ENCODE measurements at regions not wholly inside any gene's neighbourhood (a gene's known extent, or its start where the extent isn't known, plus 50 kb on each side); places are given as distances from the start of the nearest gene placed in this dataset.
"Not testable (repeated sequence)": the region's sequence is repeated elsewhere in the genome, so short reads cannot be mapped to it uniquely, and the experiment has no call there.

GRCh38 chr18:64692826-64693225 lies 543.9 kb upstream of the LINC00305 start:
- no peak for DNase-seq (ENCODE audit: low spot score)
- Histone ChIP-seq H3K4me1 (replicated peaks) (no peaks in the 10 kb centered on the region), H3K27me3 (replicated peaks; ENCODE audit: insufficient read depth) (no peaks in the 10 kb centered on the region), H3K9me3 (no peaks in the 10 kb centered on the region), H3K36me3 (no peaks in the 10 kb centered on the region), H3K4me3 (no peak overlapping the region), H3K27ac (no peak overlapping the region)
- no peak for TF ChIP-seq CTCF (IDR thresholded peaks at IDR 0.05)
- TF ChIP-seq POLR2A (IDR thresholded peaks at IDR 0.05): no peak
- no peak for TF ChIP-seq POLR2AphosphoS5 (IDR thresholded peaks at IDR 0.05)
- intact Hi-C loops (cut with DNase I): no loop called here
- WGBS: 92% methylated on average over 2 of the region's 2 CpGs

GRCh38 chr18:64679121-64679520 lies 530.2 kb upstream of the LINC00305 start:
- no peak for TF ChIP-seq POLR2A (IDR thresholded peaks at IDR 0.05)
- no peak for TF ChIP-seq CTCF (IDR thresholded peaks at IDR 0.05)
- no peak for TF ChIP-seq POLR2AphosphoS5 (IDR thresholded peaks at IDR 0.05)
- no peaks in the 10 kb centered on the region for H3K36me3 ChIP-seq
- H3K9me3 ChIP-seq: no peaks in the 10 kb centered on the region
- intact Hi-C loops (cut with DNase I): no loop called here
- no peaks in the 10 kb centered on the region for H3K27me3 ChIP-seq (replicated peaks; ENCODE audit: insufficient read depth)
- H3K4me1 ChIP-seq (replicated peaks): no peaks in the 10 kb centered on the region
- 45% methylated on average over 2 of the region's 2 CpGs for WGBS
- no peak for DNase-seq (ENCODE audit: low spot score)
- no peak overlapping the region for H3K4me3 ChIP-seq
- no peak overlapping the region for H3K27ac ChIP-seq

- 83% methylated on average over 2 of the region's 2 CpGs for WGBS
- Histone ChIP-seq H3K27me3 (replicated peaks; ENCODE audit: insufficient read depth) (no peaks in the 10 kb centered on the region), H3K9me3 (no peaks in the 10 kb centered on the region), H3K4me1 (replicated peaks) (no peaks in the 10 kb centered on the region), H3K4me3 (no peak overlapping the region), H3K27ac (no peak overlapping the region), H3K36me3 (no peaks in the 10 kb centered on the region)
- intact Hi-C loops (cut with DNase I): no loop called here
- TF ChIP-seq POLR2AphosphoS5 (IDR thresholded peaks at IDR 0.05) (no peak), CTCF (IDR thresholded peaks at IDR 0.05) (no peak), POLR2A (IDR thresholded peaks at IDR 0.05) (no peak)
- DNase-seq (ENCODE audit: low spot score): no peak
Measured at GRCh38 chr18:64678048-64678447, 529.2 kb upstream of the LINC00305 start.

- Histone ChIP-seq H3K27me3 (replicated peaks; ENCODE audit: insufficient read depth) (no peaks in the 10 kb centered on the region), H3K4me3 (no peak overlapping the region), H3K4me1 (replicated peaks) (no peaks in the 10 kb centered on the region), H3K27ac (no peak overlapping the region), H3K9me3 (no peaks in the 10 kb centered on the region), H3K36me3 (no peaks in the 10 kb centered on the region)
- WGBS: 42% methylated on average over 3 of the region's 3 CpGs
- intact Hi-C loops (cut with DNase I): no loop called here
- DNase-seq (ENCODE audit: low spot score): no peak
- TF ChIP-seq POLR2A (IDR thresholded peaks at IDR 0.05): no peak
- TF ChIP-seq POLR2AphosphoS5 (IDR thresholded peaks at IDR 0.05): no peak
- TF ChIP-seq CTCF (IDR thresholded peaks at IDR 0.05): no peak
Measured at GRCh38 chr18:64674694-64675093, 525.8 kb upstream of the LINC00305 start.

- intact Hi-C loops (cut with DNase I); H3K9me3 ChIP-seq; DNase-seq (ENCODE audit: low spot score); H3K4me1 ChIP-seq (replicated peaks); H3K27ac ChIP-seq; H3K36me3 ChIP-seq; H3K27me3 ChIP-seq (replicated peaks; ENCODE audit: insufficient read depth); H3K4me3 ChIP-seq: not testable (repeated sequence)
- WGBS: 77% methylated on average over 5 of the region's 5 CpGs
Measured at GRCh38 chr18:64671293-64671692, 522.4 kb upstream of the LINC00305 start.
